ENCODE measurements at regions not wholly inside any gene's neighbourhood (a gene's known extent, or its start where the extent isn't known, plus 50 kb on each side); places are given as distances from the start of the nearest gene placed in this dataset.
"Not testable (repeated sequence)": the region's sequence is repeated elsewhere in the genome, so short reads cannot be mapped to it uniquely, and the experiment has no call there.

DNA sequence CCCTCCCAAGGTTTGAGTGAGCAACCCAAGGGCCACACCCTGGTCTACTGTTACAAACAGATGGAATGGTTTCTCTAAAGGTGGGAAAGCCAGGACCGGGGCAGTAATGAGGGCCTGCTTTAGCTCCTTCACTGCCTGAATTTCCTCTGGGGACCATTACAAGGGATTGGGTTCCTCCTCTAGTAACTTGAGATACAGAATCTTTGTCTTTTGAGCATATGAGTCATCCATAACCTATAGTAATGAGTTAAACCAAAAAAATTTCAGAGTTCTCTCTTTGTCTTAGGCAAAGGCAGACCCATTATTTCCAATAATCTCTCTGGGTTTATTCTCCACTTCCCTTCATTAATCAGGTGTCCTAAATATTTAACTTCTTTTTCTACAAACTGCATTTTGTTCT is 618.8 kb downstream of the HINT1 start:
- DNase-seq: no peak

DNA sequence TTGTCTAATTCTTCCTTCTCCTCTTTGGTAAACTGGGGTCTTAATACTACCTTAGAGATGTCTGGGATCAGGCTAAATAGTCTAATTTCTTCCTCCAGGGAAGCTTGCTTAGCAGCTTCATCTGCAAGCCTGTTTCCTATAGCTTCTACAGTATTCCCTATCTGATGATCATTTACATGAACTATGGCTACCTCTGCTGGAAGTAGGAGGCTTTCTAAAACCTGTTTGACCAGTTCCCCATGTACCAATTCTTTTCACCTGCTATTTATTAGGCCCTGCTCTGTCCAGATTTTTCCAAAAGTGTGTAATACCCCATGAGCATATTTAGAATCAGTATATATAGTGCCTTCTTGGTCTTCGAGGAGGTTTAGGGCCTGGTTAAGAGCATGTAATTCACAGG is 619.8 kb downstream of the HINT1 start:
- DNase-seq: no peak

DNA sequence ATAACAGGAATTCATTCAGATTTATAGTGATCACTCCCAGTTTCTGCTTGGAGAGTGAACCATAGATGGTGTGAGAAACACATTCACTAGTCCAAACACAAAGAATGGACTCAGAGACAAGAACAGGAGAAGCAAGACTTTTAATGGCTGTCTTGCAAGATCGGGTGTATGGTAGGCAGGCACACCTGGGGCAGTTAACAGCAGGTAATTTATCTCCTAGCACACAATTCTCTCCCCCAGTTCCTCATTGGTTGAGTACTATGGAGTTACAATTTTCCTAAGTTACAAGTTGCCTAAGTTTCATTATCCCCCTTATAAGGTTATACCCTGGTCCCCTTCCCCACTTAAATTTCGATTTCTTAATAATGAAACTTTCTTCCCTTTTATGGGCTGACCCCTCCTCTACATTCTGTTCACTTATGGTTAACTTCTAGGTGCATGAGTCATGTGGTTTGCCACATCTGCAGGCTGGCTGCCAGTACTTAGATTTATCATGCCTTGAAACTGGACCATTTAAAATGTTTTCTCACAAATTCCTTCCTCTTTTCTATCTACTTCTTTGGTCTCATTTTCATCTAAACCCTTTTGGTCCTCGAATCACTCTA is 623.3 kb downstream of the HINT1 start:
- DNase-seq: no peak

DNA sequence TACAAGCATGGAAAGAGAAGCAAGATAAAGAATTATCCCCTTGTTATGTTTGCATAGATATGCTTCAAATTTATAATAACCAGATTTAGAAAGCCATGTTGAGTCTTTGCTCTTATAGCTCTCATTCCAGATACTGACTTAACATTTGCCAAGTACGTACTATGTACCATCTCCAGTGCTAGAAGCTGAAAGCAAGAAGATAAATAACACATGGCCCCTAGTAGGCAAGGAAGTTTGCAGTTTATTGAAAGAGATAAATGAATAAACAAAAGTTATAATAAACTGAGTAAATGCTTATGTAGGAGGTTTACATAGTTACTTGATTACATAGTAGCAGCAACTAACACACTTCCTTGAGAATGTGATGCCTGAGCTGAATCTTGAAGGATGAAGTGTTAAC is 628.4 kb downstream of the HINT1 start:
- DNase-seq: no peak

DNA sequence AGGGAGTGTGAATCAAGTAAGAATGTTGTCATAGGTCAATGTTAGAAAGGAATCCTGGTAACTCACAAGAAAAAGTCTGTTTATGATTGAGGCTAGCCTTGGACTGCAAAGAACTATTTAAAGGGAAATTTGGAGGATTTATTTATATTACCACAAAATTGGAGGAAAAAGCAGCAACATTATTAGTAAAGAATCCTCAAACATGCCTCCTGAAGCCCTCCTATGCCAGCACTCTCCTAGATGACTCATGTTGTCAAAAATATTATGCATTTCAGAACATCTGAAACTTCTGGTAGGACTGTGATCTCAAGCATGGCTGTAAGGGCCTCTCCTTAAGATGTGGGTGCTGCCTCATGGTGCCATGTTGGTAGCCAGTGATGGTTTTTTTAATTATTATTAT is 628.5 kb downstream of the CHSY3 start:
- DNase-seq: no peak

DNA sequence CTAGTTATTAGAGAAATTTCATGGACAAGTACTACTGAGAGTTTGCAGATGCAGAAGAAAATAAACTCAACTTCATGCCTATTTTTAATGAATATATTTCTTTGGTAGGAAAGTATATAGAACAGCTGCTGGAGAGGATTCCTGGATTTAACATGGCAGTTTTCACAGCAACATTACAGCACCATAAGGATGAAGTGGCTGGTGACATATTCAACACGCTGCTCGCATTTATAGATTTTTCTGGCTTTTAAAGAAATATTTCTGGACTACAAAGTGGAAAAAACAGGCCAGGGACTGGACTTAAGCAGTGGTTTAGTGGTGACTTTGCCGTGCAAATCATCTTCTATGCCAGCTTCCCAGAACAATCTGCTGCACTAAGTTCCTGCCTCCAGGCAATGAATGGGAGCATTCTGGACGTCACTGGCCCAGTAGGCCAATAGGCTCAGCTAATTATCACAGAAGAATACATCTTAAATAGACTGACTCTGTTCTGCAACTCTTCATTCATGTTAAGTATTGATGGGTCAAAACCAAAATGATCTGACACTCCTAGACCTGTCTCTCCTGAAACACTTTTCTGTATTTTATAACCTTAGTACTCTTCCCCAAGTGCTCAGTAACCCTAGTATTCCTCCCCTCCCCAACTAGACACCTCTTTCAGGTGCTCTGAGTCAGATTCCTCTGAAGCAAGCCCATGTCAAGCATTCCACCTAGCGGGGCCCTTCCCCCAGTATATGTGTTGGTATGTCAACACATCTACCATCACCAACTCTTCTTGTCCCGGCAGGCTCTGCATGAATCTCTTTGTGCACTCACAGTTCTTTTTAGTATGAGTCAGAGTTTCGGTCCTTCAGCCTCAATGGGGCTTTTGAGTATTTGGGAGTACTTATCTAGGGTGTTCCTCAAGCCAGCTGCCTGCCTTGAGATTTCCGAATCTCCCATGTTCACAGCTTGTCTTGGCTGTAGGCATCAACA is 625.5 kb downstream of the CHSY3 start:
- DNase-seq: no peak

DNA sequence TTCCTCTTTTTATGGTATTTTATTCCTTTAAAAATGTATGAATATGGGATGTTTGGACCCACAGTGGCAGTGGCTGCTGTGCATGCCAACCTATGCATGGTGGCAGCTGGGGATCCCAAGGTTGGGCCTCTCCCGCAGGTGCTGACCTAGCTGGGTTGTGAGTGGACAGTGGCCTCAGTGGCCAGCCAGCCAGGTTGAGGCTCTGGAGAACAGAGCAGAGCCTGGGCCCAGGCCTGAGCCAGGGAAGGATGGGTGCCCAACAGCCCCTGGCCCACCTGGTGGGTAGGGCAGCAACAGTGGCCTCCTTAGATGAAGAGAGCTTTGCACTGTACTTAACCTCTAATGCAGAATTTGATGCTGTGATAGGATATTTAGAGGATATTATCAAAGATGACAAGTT is 624.8 kb downstream of the CHSY3 start:
- no peak for DNase-seq

DNA sequence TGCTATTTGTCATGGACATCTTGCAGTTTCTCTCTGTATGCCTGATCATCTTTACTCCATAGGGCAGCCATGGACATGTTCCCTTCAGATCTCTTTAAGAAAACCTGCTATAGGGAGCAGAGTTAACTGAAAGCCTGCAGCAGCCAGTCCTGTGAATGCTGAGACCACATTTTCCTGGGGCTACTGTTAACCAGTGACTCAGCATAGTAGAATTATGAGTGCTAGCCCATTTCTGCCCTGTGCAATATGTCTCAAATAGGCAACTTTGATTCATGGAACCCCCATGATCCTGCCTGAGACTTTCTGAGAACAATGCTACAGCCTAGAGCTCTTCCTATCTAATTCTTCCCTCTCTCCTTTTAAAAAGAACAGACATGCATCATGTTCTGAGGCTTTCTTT is 624.2 kb downstream of the CHSY3 start:
- DNase-seq: no peak

DNA sequence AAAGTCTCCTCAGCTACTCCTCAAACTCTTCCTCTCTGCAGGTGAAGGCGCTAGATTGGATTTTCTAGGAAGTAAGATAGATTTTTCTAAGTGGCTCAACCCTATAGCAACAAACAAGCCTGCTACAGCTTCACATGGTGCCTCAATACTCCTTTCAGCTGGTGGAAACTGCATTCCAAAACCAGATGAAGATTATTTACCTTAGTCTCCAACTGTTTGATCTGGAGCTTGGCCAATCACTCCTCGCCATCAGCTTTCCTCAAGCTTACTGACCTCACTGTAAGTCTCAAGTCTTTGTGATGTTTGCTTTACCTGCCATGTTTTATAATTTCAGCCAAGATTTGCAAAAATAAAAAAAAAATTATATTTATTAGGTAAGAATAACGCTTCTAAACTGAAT is 622.4 kb downstream of the CHSY3 start:
- DNase-seq: no peak

DNA sequence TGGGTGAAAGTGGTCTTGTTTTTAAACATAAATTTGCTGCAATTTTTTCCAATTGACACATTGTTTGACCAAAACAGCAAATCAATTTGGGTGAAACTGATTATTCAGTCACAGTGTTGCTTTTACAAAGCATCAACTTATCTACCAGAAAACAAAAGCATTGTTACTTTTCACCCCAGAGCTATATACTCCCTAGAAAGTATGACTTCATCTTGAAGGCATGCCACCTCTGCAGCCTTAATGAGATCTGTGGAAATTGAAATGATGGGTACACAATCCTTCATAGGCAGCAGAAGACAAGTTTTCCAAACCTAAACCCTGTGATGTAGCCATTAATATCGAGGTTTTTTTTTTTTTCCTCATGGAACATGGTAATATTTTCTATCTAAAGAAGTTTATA is 615.9 kb downstream of the CHSY3 start:
- no peak for DNase-seq

DNA sequence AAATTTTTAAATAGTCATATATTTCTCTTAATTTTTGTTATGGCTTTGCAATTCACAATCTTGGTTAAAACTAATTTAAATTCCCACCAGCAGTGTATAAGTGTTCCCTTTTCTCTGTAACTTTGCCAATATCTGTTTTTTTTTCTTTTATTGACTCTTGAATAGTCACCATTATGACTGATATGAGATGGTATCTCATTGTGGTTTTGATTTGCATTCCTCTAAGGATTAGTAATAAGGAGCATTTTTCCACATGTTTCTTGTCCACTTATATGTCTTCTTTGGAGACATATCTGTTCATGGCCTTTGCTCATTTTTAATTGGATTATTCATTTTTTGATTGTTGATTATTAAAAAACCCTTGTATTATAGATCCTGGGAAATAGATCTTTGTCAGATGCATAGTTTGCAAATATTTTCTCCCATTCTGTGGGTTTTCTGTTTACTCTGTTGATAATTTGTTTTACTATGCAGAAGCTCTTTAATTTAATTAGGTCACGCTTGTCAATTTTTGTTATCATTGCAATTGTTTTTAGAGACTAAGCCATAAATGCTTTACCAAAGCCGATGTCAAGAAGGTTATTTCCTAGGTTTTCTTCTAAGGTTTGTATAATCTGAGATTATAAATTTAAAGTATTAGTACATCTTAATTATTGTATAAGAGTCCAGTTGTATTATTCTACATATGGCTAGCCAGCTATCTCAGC is 610.9 kb downstream of the CHSY3 start:
- no peak for DNase-seq

DNA sequence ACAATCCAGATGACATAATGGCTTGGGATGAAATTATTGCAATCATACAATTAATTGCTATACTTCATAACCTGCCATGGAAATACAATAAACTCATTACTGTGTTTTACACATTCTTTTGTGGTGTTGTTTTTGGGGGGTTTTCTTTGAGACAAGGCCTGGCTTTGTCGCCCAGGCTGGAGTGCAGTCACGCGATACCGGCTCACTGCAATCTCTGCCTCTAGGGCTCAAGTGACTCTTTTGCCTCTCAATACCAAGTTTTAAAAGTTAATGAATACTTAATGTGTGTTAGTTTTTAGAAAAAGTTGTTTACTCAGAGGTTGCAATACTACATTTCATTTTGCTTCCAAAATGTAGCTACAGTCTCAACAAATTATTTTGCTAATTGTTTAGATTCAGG is 598.4 kb downstream of the CHSY3 start:
- no peak for DNase-seq

DNA sequence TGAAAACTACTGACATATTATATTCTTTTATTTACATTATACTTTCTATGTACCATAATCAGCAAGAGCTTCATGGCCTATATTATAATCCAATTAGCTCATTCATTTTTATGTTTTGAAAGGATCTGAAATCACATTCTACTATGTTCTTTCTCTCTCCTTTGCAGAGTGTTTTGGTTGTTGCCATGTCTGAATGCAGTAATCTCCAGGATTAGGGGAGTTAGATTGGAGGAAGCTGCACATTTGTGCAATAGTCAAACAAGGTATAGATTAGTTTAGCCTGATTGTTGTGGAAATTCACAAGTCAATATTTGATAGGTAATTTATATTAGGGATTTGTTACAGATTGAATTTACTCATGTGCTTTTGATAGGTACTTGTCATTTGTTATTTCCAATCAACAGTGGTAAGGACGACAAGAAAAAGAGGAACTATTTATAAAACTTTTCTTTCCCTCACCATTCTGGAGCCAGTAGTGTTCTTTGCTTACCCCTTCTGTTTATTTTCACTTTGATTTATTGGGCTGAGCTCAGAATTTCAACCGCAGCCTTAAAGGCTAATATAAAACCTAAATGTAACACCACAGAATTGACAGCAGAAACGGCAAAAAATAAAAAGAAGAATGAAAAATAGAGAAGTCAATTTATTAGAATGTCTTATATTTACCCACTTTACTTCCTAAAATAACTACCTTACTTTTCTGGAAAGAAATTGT is 597.0 kb downstream of the CHSY3 start:
- no peak for DNase-seq

DNA sequence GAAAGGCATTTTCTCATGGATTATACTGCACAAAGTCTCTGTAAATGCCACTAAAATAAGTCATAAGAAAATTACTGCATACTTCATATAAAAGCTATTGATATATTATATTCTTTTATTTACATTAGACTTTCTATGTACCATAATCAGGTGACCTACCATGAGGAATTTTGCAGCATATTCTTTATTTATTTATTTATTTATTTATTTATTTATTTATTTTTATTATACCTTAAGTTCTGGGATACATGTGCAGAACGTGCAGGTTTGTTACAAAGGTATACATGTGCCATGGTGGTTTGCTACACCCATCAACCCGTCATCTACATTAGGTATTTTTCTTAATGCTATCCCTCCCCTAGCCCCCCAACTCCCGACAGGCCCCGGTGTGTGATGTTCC is 596.2 kb downstream of the CHSY3 start:
- not testable (repeated sequence) for DNase-seq

DNA sequence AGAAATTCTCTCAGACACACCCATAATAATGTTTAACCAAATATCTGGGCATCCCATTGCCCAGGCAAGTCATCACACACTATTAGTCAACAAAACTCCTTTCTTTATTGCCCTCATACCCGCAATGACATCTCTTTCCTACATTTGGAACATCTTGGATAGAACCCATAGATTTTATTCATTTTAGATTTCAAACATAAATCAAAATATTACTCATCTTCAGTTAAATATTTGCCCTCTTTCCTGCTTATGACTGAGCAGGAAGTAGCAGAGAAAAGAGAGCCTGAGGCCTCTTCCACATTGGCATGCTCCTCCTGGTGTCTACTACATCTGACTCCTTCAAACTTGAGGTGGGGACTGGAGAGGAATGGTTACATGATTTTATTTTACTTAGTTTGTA is 592.0 kb downstream of the CHSY3 start:
- no peak for DNase-seq

DNA sequence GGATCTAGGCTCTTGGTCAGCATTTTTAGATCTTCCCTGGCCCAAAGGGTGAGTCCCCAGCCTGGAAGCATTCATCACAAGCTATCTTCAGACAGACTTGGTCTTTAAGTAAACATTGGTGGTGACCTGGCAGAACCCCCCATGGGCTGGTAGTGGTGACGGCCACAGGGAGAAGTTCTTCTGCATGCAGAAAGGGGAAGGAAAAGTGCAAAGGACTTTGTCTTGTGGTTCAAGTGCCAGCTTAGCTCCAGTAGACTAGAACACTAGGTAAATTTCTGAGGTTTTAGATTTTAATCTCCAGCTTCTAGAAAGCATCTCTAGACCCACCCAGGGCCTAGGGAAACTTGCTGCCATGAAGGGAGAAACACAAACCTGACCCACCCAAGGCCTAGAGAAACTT is 584.0 kb downstream of the CHSY3 start:
- DNase-seq: no peak

DNA sequence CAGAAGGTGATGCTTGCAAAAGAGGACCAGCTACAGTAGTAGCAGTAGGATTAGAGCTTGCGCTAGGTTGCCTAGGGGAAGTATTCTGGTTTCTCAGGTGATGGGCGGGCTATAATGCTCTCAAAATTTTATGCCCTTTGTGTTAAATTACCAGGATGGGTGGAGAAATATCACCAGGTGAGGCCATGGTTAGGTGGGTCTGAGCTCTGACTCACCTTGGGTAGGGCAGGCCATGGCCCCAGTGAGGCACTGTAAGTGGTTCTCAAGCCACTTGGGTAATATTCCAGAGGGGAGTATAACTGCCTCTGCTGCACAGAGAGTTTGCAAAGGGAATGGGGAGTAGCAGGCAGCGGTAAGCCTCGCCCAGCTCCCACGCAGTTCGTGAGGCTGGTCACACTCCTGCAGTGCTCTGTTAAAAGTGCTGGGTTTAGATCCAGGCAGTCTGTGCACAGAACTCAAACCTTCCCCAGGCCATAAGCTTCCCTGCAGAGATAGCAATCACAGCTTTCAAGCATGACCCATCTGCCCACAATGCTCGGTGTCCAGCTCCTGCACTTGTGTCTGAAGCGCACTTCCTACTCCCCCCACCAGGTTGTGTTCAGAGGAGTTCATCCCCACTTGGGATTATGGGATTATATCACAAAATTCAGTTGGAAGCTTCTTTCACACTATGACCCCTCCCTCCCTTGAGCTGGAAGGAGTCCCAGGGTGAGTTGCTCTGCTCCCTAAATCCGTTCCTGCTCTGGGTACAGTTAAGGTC is 575.0 kb downstream of the CHSY3 start:
- no peak for DNase-seq

DNA sequence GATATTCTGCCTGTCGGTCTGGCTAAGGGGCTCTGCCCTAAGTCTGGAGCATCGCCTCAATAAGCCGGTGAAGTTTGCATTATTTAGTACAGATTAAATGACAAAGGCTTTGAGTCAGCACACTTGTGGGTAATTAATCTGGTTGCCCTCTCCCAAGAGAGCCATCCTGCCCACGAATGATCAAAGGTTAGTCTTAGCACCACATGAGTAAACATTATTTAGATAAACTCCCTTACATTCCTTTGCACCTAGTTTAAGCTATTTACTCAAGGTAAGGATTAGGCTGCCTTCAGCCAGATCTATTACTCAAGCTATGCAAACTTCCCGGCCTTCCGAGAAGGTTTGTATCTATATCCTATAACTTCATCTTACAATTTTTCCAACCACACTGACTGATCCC is 572.1 kb downstream of the CHSY3 start:
- no peak for DNase-seq

DNA sequence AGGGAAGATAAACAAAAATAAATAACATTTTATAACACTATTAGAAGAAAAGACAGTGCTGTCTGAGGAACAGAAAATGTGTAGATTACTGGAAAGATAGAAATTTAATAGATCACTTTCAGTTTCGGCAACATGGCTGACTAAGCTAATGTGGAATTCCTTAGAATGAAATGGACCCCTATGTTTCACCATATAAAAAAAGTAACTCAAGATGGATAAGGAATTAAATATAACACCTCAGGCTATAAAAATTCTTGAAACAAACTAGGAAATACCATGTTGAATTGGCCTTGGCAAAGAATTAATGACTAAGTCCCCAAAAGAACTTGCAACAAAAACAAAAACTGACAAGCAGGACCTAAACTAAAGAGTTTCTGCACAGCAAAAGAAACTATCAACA is 558.3 kb downstream of the CHSY3 start:
- DNase-seq: no peak

DNA sequence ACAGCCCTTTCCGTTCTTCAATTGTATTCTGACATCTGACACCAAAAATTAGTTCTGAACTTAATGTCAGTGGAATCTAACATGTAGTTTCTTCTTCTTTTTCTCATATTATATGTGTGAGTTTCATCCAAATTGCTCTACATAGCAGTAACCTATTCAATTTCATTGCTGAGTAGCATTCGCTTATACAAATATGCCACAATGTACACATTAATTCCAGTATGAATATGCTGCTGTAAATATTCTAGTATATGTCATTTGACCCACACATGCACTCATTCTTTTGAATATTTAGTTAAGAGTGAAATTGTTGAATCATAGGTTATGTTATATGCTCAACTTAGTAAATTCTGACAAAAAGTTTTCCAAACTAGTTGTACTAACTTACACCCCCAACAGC is 550.9 kb downstream of the CHSY3 start:
- no peak for DNase-seq

DNA sequence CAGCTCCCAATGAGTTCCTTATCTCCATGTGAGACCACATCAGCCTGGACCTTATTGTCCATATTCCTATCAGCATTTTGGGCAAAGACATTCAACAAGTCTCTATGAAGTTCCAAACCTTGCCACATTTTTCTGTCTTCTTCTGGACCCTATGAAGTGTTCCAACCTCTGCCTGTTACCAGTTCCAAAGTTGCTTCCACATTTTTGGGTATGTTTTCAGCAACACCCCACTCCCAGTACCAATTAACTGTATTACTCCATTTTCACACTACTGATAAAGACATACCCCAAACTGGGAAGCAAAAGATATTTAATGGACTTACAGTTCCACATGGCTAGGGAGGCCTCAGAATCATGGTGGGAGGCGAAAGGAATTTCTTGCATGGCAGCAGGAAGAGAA is 548.5 kb downstream of the CHSY3 start:
- DNase-seq: no peak

DNA sequence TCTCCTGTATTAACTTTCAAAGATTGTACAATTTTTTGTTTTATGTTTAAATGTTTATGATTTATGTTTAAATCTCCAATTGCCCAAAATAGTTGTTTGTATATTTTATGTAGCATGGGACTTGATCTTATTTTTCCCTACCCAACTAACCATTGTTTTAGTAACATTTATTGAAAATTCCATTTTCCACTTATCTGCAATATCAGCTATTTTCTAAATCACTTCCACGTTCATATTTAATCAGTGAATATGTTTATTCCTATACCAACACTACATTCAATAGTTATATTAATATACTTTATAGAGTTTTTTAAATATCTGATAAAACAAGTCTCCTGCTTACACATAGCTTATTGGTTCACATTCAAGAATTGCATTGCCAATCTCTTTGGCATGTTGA is 532.2 kb downstream of the CHSY3 start:
- no peak for DNase-seq
